OCI-LY7 (cell line): ENCODE measurements at regions not wholly inside any gene's neighbourhood (a gene's known extent, or its start where the extent isn't known, plus 50 kb on each side); places are given as distances from the start of the nearest gene placed in this dataset.
"Not testable (repeated sequence)": the region's sequence is repeated elsewhere in the genome, so short reads cannot be mapped to it uniquely, and the experiment has no call there.

Experiments used
- BruUV-seq: library from RNA; stranded (reverse); fragments of 400-500 nt; replicated peaks from 2 replicates; lab custom pipeline; 2021; lab: Mats Ljungman, UMichigan
- CTCF ChIA-PET: fragments of 300-600 bp; sonication (Branson Sonifier 250); formaldehyde crosslinking; loops from one replicate; lab custom pipeline; 2022; ENCODE audit warnings: antibody characterized with exemption; ENCODE audit not compliant: unreplicated experiment; lab: Charles Lee
- POLR2A ChIA-PET: fragments of 300-600 bp; sonication (Branson Sonifier 250); formaldehyde crosslinking; loops from one replicate; lab custom pipeline; 2022; ENCODE audit warnings: antibody characterized with exemption; lab: Charles Lee
- DNase-seq: peaks from one replicate; pipeline ENCODE4 v3.0.0-alpha.2; 2015; ENCODE audit warnings: low spot score
- H2AFZ ChIP-seq: fragments of 200-600 bp; sonication (generic), shearing (Covaris generic); 2 replicates; pipeline ENCODE4 v1.6.1; 2014; ENCODE audit warnings: mild to moderate bottlenecking, antibody characterized with exemption, low read length, moderate library complexity
- H3K27ac ChIP-seq: fragments of 200-600 bp; sonication (generic); 2 replicates; pipeline ENCODE4 v1.5.1; 2014; ENCODE audit warnings: mixed run types, low read depth, mild to moderate bottlenecking, moderate library complexity, low read length, inconsistent platforms; ENCODE audit not compliant: poor library complexity, severe bottlenecking
- H3K36me3 ChIP-seq: fragments of 200-600 bp; sonication (generic); 2 replicates; pipeline ENCODE4 v1.6.1; 2014; ENCODE audit warnings: mild to moderate bottlenecking, antibody characterized with exemption, low read length, moderate library complexity, mixed read lengths; ENCODE audit not compliant: insufficient read depth
- H3K4me1 ChIP-seq: fragments of 200-600 bp; sonication (generic); 2 replicates; pipeline ENCODE4 v1.5.1; 2014; ENCODE audit warnings: mild to moderate bottlenecking, low read length; ENCODE audit not compliant: insufficient read depth, poor library complexity, severe bottlenecking
- H3K4me2 ChIP-seq: fragments of 200-600 bp; sonication (generic); 2 replicates; pipeline ENCODE4 v1.6.1; 2014; ENCODE audit warnings: mild to moderate bottlenecking, low read length
- H3K4me3 ChIP-seq: fragments of 200-600 bp; sonication (generic); 2 replicates; pipeline ENCODE4 v1.5.1; 2014; ENCODE audit warnings: mild to moderate bottlenecking, low read depth, low read length; ENCODE audit not compliant: poor library complexity, severe bottlenecking
- H3K79me2 ChIP-seq: fragments of 200-600 bp; sonication (generic); 2 replicates; pipeline ENCODE4 v1.6.1; 2016; ENCODE audit warnings: low read depth, mild to moderate bottlenecking, low read length, moderate library complexity, mixed read lengths; ENCODE audit not compliant: insufficient read depth
- H3K9me2 ChIP-seq: fragments of 200-600 bp; sonication (generic); 2 replicates; pipeline ENCODE4 v1.6.1; 2016; ENCODE audit warnings: mild to moderate bottlenecking, low read length, mixed read lengths; ENCODE audit not compliant: insufficient read depth
- H3K9me3 ChIP-seq: fragments of 200-600 bp; sonication (generic); 2 replicates; pipeline ENCODE4 v1.6.1; 2014; ENCODE audit warnings: mild to moderate bottlenecking, mixed run types, low read length, mixed read lengths
- H4K20me1 ChIP-seq: fragments of 200-600 bp; sonication (generic); 2 replicates; pipeline ENCODE4 v1.6.1; 2014; ENCODE audit warnings: mild to moderate bottlenecking, antibody characterized with exemption, low read length, moderate library complexity, mixed read lengths; ENCODE audit not compliant: insufficient read depth
- CTCF ChIP-seq: fragments of 200-600 bp; sonication (generic); conservative IDR thresholded peaks from 2 replicates; pipeline ENCODE4 v1.5.1; 2014; ENCODE audit warnings: mild to moderate bottlenecking, antibody characterized with exemption, low read length, moderate library complexity, mixed read lengths
- EZH2phosphoT487 ChIP-seq: fragments of 200-600 bp; sonication (generic); IDR thresholded peaks from 2 replicates; pipeline ENCODE4 v1.6.1; 2018; ENCODE audit warnings: low read depth, borderline replicate concordance, mild to moderate bottlenecking, mixed run types, antibody characterized with exemption, low read length, moderate library complexity, mixed read lengths
- intact Hi-C: fragments of 100-400 bp; cut with micrococcal nuclease; formaldehyde crosslinking; loops from one replicate; pipeline ENCODE4 v1.10.0; 2022; ENCODE audit not compliant: unreplicated experiment

- no peak for DNase-seq
- no TSS peak for BruUV-seq
These were observed 236.4 kb upstream of the SGCG start for GRCh38 chr13:22944378-22944777.

GRCh38 chr13:22945321-22946226, 235.2 kb upstream of the SGCG start:
- TF ChIP-seq EZH2phosphoT487 = no peak
- no peak for TF ChIP-seq CTCF
- Histone ChIP-seq H3K27ac (no peak overlapping the region), H3K4me1 (no peaks in the 10 kb centered on the region), H2AFZ (no peak overlapping the region), H4K20me1 (no peaks in the 10 kb centered on the region), H3K4me3 (no peak overlapping the region), H3K4me2 (no peak overlapping the region), H3K79me2 (no peaks in the 10 kb centered on the region), H3K9me2 (no peaks in the 10 kb centered on the region), H3K36me3 (no peaks in the 10 kb centered on the region), H3K9me3 (no peaks in the 10 kb centered on the region)
- DNase-seq = no peak
- intact Hi-C loops = no loop called here
- ChIA-PET CTCF (no interaction called here), POLR2A (no interaction called here)
- no TSS peak for BruUV-seq

More at GRCh38 chr13:22944378-22944777, 236.4 kb upstream of the SGCG start:
- H3K4me2 ChIP-seq = no peak overlapping the region
- no peak overlapping the region for H3K4me3 ChIP-seq
- intact Hi-C loops = no loop called here
- POLR2A ChIA-PET = no interaction called here
- TF ChIP-seq EZH2phosphoT487 = no peak
- no peaks in the 10 kb centered on the region for H3K36me3 ChIP-seq
- CTCF ChIA-PET = no interaction called here
- H3K4me1 ChIP-seq = no peaks in the 10 kb centered on the region
- no peak overlapping the region for H3K27ac ChIP-seq
- no peaks in the 10 kb centered on the region for H3K79me2 ChIP-seq
- no peaks in the 10 kb centered on the region for H4K20me1 ChIP-seq
- H3K9me2 ChIP-seq = no peaks in the 10 kb centered on the region
- H3K9me3 ChIP-seq = no peaks in the 10 kb centered on the region
- H2AFZ ChIP-seq = no peak overlapping the region

- no peak for DNase-seq
- TF ChIP-seq EZH2phosphoT487 = no peak
- no peak for TF ChIP-seq CTCF
- no peaks in the 10 kb centered on the region for H3K4me1 ChIP-seq
- H3K36me3 ChIP-seq = no peaks in the 10 kb centered on the region
- ChIA-PET CTCF (no interaction called here), POLR2A (no interaction called here)
- H3K79me2 ChIP-seq = no peaks in the 10 kb centered on the region
- H2AFZ ChIP-seq = no peak overlapping the region
- H3K9me3 ChIP-seq = no peaks in the 10 kb centered on the region
- no TSS peak for BruUV-seq
- intact Hi-C loops = no loop called here
- H3K4me2 ChIP-seq = no peak overlapping the region
- H3K27ac ChIP-seq = no peak overlapping the region
- no peak overlapping the region for H3K4me3 ChIP-seq
- H3K9me2 ChIP-seq = no peaks in the 10 kb centered on the region
- no peaks in the 10 kb centered on the region for H4K20me1 ChIP-seq
These were observed 232.4 kb upstream of the SGCG start for GRCh38 chr13:22948421-22948820.

GRCh38 chr13:22952018-22952417, 228.8 kb upstream of the SGCG start:
- not testable (repeated sequence) for H3K36me3 ChIP-seq

GRCh38 chr13:22955147-22955546, 225.6 kb upstream of the SGCG start:
- H3K4me3 ChIP-seq, DNase-seq, H2AFZ ChIP-seq, H3K36me3 ChIP-seq, intact Hi-C loops, CTCF ChIA-PET, H3K79me2 ChIP-seq, POLR2A ChIA-PET, H3K9me2 ChIP-seq, H3K4me1 ChIP-seq, H3K4me2 ChIP-seq, H3K9me3 ChIP-seq, H3K27ac ChIP-seq, H4K20me1 ChIP-seq, BruUV-seq: not testable (repeated sequence)

More at GRCh38 chr13:22952018-22952417, 228.8 kb upstream of the SGCG start:
- H4K20me1 ChIP-seq, H3K27ac ChIP-seq, POLR2A ChIA-PET, intact Hi-C loops, DNase-seq, H3K9me3 ChIP-seq, H3K79me2 ChIP-seq, H3K9me2 ChIP-seq, H3K4me1 ChIP-seq, CTCF ChIA-PET, BruUV-seq, H2AFZ ChIP-seq, H3K4me3 ChIP-seq, H3K4me2 ChIP-seq: not testable (repeated sequence)
